Astrocyte (in vitro differentiated cells and primary cell): ENCODE measurements at regions not wholly inside any gene's neighbourhood (a gene's known extent, or its start where the extent isn't known, plus 50 kb on each side); places are given as distances from the start of the nearest gene placed in this dataset.
"Not testable (repeated sequence)": the region's sequence is repeated elsewhere in the genome, so short reads cannot be mapped to it uniquely, and the experiment has no call there.

Experiments used
- DNase-seq: peaks from one replicate; pipeline ENCODE4 v3.0.0-alpha.2; 2010; ENCODE audit warnings: low read depth
- FAIRE-seq: peaks from 2 replicates; lab custom pipeline; 2011; peaks lifted over from hg19 to GRCh38; lab: Jason Lieb, UNC
- H2AFZ ChIP-seq: 2 replicates; pipeline ENCODE4 v1.6.0; 2012; ENCODE audit warnings: low read depth, low read length, inconsistent platforms
- H3K27ac ChIP-seq: 2 replicates; pipeline ENCODE4 v1.5.1; 2011; ENCODE audit warnings: low read depth, low read length, inconsistent platforms
- H3K27me3 ChIP-seq: 2 replicates; pipeline ENCODE4 v1.6.0; 2011; ENCODE audit warnings: low read length, inconsistent platforms; ENCODE audit not compliant: insufficient read depth
- H3K36me3 ChIP-seq: 2 replicates; pipeline ENCODE4 v1.5.1; 2011; ENCODE audit warnings: low read length, inconsistent platforms; ENCODE audit not compliant: insufficient read depth
- H3K4me1 ChIP-seq: 2 replicates; pipeline ENCODE4 v1.5.1; 2011; ENCODE audit warnings: low read length, inconsistent platforms; ENCODE audit not compliant: insufficient read depth
- H3K4me2 ChIP-seq: 2 replicates; pipeline ENCODE4 v1.6.0; 2012; ENCODE audit warnings: low read length, inconsistent platforms
- H3K4me3 ChIP-seq: 2 replicates; pipeline ENCODE4 v1.5.1; 2011; ENCODE audit warnings: low read depth, mild to moderate bottlenecking, low read length, inconsistent platforms; ENCODE audit not compliant: insufficient read depth
- H3K79me2 ChIP-seq: 2 replicates; pipeline ENCODE4 v1.6.0; 2012; ENCODE audit warnings: mild to moderate bottlenecking, low read length, inconsistent platforms; ENCODE audit not compliant: insufficient read depth
- H3K9ac ChIP-seq: 2 replicates; pipeline ENCODE4 v1.6.0; 2012; ENCODE audit warnings: mild to moderate bottlenecking, low read length, inconsistent platforms
- H3K9me3 ChIP-seq: 2 replicates; pipeline ENCODE4 v1.5.1; 2012; ENCODE audit warnings: low read depth, mild to moderate bottlenecking, low read length, inconsistent platforms; ENCODE audit not compliant: insufficient read depth
- H4K20me1 ChIP-seq: 2 replicates; pipeline ENCODE4 v1.6.0; 2012; ENCODE audit warnings: low read length, inconsistent platforms; ENCODE audit not compliant: insufficient read depth
- H3K27ac Mint-ChIP-seq: one replicate; pipeline ENCODE4 v1.8.0; 2021; ENCODE audit warnings: mild to moderate bottlenecking, mixed read lengths; ENCODE audit not compliant: unreplicated experiment
- H3K27me3 Mint-ChIP-seq: one replicate; pipeline ENCODE4 v1.8.0; 2021; ENCODE audit warnings: low read depth, mixed read lengths; ENCODE audit not compliant: unreplicated experiment
- H3K36me3 Mint-ChIP-seq: one replicate; pipeline ENCODE4 v1.8.0; 2021; ENCODE audit warnings: low read depth, mixed read lengths; ENCODE audit not compliant: unreplicated experiment
- H3K4me1 Mint-ChIP-seq: one replicate; pipeline ENCODE4 v1.8.0; 2021; ENCODE audit warnings: low read depth, mixed read lengths; ENCODE audit not compliant: unreplicated experiment
- H3K4me3 Mint-ChIP-seq: one replicate; pipeline ENCODE4 v1.8.0; 2021; ENCODE audit warnings: mild to moderate bottlenecking, moderate library complexity, mixed read lengths; ENCODE audit not compliant: unreplicated experiment
- H3K9me3 Mint-ChIP-seq: one replicate; pipeline ENCODE4 v1.8.0; 2021; ENCODE audit warnings: mild to moderate bottlenecking, mixed read lengths; ENCODE audit not compliant: unreplicated experiment
- CTCF ChIP-seq: IDR thresholded peaks from 2 replicates; pipeline ENCODE4 v1.5.1; 2011; ENCODE audit warnings: low read depth, mild to moderate bottlenecking, inconsistent platforms, low read length, moderate library complexity; ENCODE audit not compliant: insufficient read depth
- EZH2 ChIP-seq: IDR thresholded peaks from 2 replicates; pipeline ENCODE4 v1.6.1; 2012; ENCODE audit warnings: mild to moderate bottlenecking, low read length, inconsistent platforms; ENCODE audit not compliant: insufficient read depth

GRCh38 chr2:64809216-64809615, 155.5 kb upstream of the SERTAD2 start:
- Mint-ChIP-seq H3K9me3 (no peaks in the 10 kb centered on the region), H3K27me3 (peaks cover 5% of the 10 kb centered on the region), H3K4me3 (no peak overlapping the region), H3K4me1 (peaks cover 33% of the 10 kb centered on the region), H3K27ac (no peak overlapping the region), H3K36me3 (no peaks in the 10 kb centered on the region)
- TF ChIP-seq EZH2: no peak
- TF ChIP-seq CTCF: no peak
- Histone ChIP-seq H4K20me1 (no peaks in the 10 kb centered on the region), H2AFZ (no peak overlapping the region), H3K4me1 (peaks cover 22% of the 10 kb centered on the region), H3K79me2 (no peaks in the 10 kb centered on the region), H3K9ac (no peak overlapping the region), H3K4me2 (no peak overlapping the region), H3K27me3 (no peaks in the 10 kb centered on the region), H3K9me3 (no peaks in the 10 kb centered on the region), H3K4me3 (no peak overlapping the region), H3K27ac (no peak overlapping the region), H3K36me3 (no peaks in the 10 kb centered on the region)
- DNase-seq: no peak
- FAIRE-seq: no peak

GRCh38 chr2:64812285-64812684, 158.6 kb upstream of the SERTAD2 start:
- H3K9me3 Mint-ChIP-seq: no peaks in the 10 kb centered on the region
- no peak for TF ChIP-seq CTCF
- no peak for TF ChIP-seq EZH2
- Histone ChIP-seq H3K9me3 (no peaks in the 10 kb centered on the region), H4K20me1 (no peaks in the 10 kb centered on the region), H3K36me3 (no peaks in the 10 kb centered on the region), H3K4me1 (peaks cover 9% of the 10 kb centered on the region), H3K9ac (no peak overlapping the region), H2AFZ (no peak overlapping the region), H3K27ac (no peak overlapping the region), H3K4me3 (no peak overlapping the region), H3K79me2 (no peaks in the 10 kb centered on the region), H3K27me3 (no peaks in the 10 kb centered on the region), H3K4me2 (no peak overlapping the region)
- peaks cover 3% of the 10 kb centered on the region for H3K36me3 Mint-ChIP-seq
- no peak overlapping the region for H3K4me3 Mint-ChIP-seq
- FAIRE-seq (no peak), DNase-seq (no peak)
- peaks cover 12% of the 10 kb centered on the region for H3K4me1 Mint-ChIP-seq
- H3K27me3 Mint-ChIP-seq: peaks cover 8% of the 10 kb centered on the region
- H3K27ac Mint-ChIP-seq: no peak overlapping the region

GRCh38 chr2:64814007-64814406, 160.3 kb upstream of the SERTAD2 start:
- Mint-ChIP-seq H3K4me1 (peaks cover 2% of the 10 kb centered on the region), H3K4me3 (no peak overlapping the region)
- H3K4me2 ChIP-seq: peak overlapping the region; percentile 28

GRCh38 chr2:64816526-64816925, 162.8 kb upstream of the SERTAD2 start:
- DNase-seq, H3K27me3 Mint-ChIP-seq, H2AFZ ChIP-seq, H3K27me3 ChIP-seq, H3K4me2 ChIP-seq, FAIRE-seq, H3K4me3 ChIP-seq, H3K27ac Mint-ChIP-seq, H3K36me3 ChIP-seq, H3K36me3 Mint-ChIP-seq, H3K4me1 ChIP-seq, H4K20me1 ChIP-seq, H3K27ac ChIP-seq, H3K9ac ChIP-seq, H3K9me3 Mint-ChIP-seq, H3K79me2 ChIP-seq, H3K4me3 Mint-ChIP-seq, H3K4me1 Mint-ChIP-seq, H3K9me3 ChIP-seq: not testable (repeated sequence)

More at GRCh38 chr2:64814007-64814406, 160.3 kb upstream of the SERTAD2 start:
- H4K20me1 ChIP-seq: no peaks in the 10 kb centered on the region
- peaks cover 8% of the 10 kb centered on the region for H3K27me3 Mint-ChIP-seq
- DNase-seq: no peak
- no peak for FAIRE-seq
- H3K27me3 ChIP-seq: no peaks in the 10 kb centered on the region
- no peaks in the 10 kb centered on the region for H3K36me3 ChIP-seq
- no peak overlapping the region for H3K9ac ChIP-seq
- no peak overlapping the region for H3K27ac ChIP-seq
- H3K9me3 ChIP-seq: no peaks in the 10 kb centered on the region
- TF ChIP-seq EZH2 (no peak), CTCF (no peak)
- H3K27ac Mint-ChIP-seq: no peak overlapping the region
- no peaks in the 10 kb centered on the region for H3K79me2 ChIP-seq
- peaks cover 3% of the 10 kb centered on the region for H3K36me3 Mint-ChIP-seq
- no peak overlapping the region for H3K4me3 ChIP-seq
- no peak overlapping the region for H2AFZ ChIP-seq
- H3K9me3 Mint-ChIP-seq: no peaks in the 10 kb centered on the region
- no peaks in the 10 kb centered on the region for H3K4me1 ChIP-seq
